ENCODE measurements at regions not wholly inside any gene's neighbourhood (a gene's known extent, or its start where the extent isn't known, plus 50 kb on each side); places are given as distances from the start of the nearest gene placed in this dataset.

DNA sequence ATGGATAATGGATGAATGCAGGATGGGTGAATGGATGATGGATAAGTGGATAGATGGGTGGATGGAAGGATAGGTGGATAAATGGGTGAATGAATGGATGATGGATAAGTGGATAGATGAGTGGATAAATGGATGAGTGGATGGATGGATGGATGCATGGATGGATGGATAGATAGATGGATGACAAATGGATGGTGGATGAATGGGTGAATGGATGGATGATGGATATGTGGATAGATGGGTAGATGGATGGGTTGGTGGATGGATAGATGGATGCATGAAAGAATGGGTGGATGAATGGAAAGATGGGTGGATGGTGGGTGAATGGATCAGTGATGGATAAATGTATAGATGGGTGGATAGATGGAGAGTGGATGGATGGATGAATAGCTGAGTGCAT is 564.8 kb downstream of the MIAT start:
- Histone ChIP-seq H3K9me3 (ENCODE audit: control insufficient read depth in 2 of 3, insufficient read depth in 1 of 3, low read length in 3 of 3) (peaks cover 0 to 8% (median 2%) of the 10 kb centered on the region in 3 donors), H3K4me1 (ENCODE audit: control insufficient read depth in 2 of 3, insufficient read depth in 2 of 3, low read depth in 1 of 3, low read length in 3 of 3) (peaks cover 0 to 2% (median 0%) of the 10 kb centered on the region in 3 donors), H3K36me3 (ENCODE audit: control insufficient read depth in 2 of 3, insufficient read depth in 3 of 3, low read length in 3 of 3) (no peaks in the 10 kb centered on the region), H3K9ac (ENCODE audit: low read length in 3 of 3) (no peak overlapping the region), H3K27me3 (ENCODE audit: control insufficient read depth, insufficient read depth, low read length) (no peaks in the 10 kb centered on the region), H3K4me3 (ENCODE audit: low read length in 3 of 3) (no peak overlapping the region), H3K27ac (ENCODE audit: low read depth in 2 of 2, low read length in 2 of 2) (no peak overlapping the region)
- DNase-seq (no peak), FAIRE-seq (no peak)
- intact Hi-C loops (cut with DNase I) = no loop called here
- TF ChIP-seq CTCF (IDR thresholded peaks at IDR 0.05; ENCODE audit: borderline replicate concordance, extremely low read depth, insufficient read depth) = no peak

DNA sequence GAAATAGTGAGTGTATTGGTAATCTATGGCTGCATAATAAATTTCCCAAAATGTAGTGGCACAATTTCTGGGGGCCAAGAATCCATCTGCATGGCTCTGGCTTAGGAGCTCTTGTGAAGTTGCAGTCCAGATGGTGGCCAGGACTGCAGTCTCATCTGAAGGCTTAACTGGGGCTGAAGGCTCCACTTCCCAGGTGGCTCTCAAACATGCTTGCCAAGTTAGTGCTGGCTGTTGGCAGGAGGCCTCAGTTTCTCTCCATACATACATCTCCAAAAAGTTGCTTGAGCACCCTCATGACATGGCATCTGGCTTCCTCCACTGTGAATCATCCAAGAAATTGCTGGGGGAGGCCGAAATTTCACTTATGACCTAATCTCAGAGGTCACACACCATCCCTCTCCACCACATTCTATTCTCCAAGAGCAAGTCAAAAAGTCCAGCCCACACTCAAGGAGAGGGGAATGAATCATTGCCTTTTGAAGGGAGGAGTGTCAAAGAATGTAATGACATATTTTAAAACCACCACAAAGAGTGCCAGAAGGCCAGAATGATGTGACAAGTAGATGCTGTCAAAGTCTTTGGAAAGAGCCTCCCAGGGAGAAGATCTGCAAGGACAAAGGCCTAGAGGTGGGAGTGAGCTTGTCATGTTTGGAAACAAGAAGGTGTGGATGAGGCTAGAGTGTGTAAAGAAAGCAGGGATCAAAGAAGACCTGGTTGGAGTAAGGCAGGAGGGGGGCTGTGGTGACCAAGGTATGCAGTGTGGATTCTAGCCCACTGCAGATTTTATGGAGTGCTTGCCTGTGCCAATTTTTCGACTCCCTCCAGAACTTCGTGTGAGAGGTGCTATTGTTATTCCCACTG is 566.2 kb downstream of the MIAT start:
- H3K27me3 ChIP-seq (ENCODE audit: control insufficient read depth, insufficient read depth, low read length) = no peaks in the 10 kb centered on the region
- TF ChIP-seq CTCF (IDR thresholded peaks at IDR 0.05; ENCODE audit: borderline replicate concordance, extremely low read depth, insufficient read depth) = no peak
- H3K36me3 ChIP-seq (ENCODE audit: control insufficient read depth in 2 of 3, insufficient read depth in 3 of 3, low read length in 3 of 3) = no peaks in the 10 kb centered on the region
- peaks cover 0 to 8% (median 3%) of the 10 kb centered on the region in 3 donors for H3K9me3 ChIP-seq (ENCODE audit: control insufficient read depth in 2 of 3, insufficient read depth in 1 of 3, low read length in 3 of 3)
- intact Hi-C loops (cut with DNase I) = no loop called here
- no peak overlapping the region for H3K9ac ChIP-seq (ENCODE audit: low read length in 3 of 3)
- H3K4me1 ChIP-seq (ENCODE audit: control insufficient read depth in 2 of 3, insufficient read depth in 2 of 3, low read depth in 1 of 3, low read length in 3 of 3) = peaks cover 0 to 2% (median 0%) of the 10 kb centered on the region in 3 donors
- no peak overlapping the region for H3K4me3 ChIP-seq (ENCODE audit: low read length in 3 of 3)
- no peak overlapping the region for H3K27ac ChIP-seq (ENCODE audit: low read depth in 2 of 2, low read length in 2 of 2)
- no peak for DNase-seq
- FAIRE-seq = no peak

DNA sequence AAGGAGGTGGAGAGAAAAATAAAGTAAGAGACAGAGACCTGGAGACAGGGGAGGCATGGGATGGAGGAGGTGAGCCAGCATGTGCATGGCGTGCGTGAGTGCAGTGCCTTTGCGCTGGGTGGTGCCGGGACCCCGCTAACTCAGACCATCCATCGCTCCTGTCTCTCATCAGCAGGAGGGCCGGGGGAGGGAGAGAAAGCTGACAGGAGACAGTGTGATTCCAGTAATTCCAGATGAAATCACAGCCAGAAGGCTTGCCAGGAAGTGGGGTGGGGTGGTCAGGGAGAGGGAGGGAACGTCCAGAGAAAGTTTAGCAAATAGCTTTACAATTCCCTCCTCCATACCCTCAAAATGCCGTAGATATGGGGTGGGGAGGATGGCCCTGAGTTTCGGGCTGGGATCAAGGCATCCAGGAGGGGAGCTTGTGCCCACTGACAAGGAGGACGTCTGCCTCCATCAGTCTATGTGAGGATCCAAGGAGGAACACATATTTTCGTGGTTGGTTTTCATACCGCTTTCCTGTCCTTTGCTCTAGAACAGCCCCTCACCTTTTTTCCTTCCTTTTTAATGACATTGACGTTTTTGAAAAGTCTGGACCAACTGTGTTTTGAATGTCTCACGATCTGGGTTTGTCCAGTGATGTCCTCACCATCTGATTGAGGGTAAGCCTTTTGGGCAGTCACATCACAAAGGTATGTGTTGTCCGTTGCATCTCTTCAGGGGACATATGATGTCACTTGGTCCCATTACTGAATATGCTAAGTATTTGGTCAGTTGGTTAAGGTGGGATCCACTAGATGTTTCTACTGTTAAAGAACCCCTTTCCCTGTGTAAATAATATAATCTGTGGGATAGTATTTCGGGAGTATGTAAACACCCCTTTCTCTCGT is 567.3 kb downstream of the MIAT start:
- no peak for TF ChIP-seq CTCF (IDR thresholded peaks at IDR 0.05; ENCODE audit: borderline replicate concordance, extremely low read depth, insufficient read depth)
- intact Hi-C loops (cut with DNase I) = no loop called here
- no peaks in the 10 kb centered on the region for H3K36me3 ChIP-seq (ENCODE audit: control insufficient read depth in 2 of 3, insufficient read depth in 3 of 3, low read length in 3 of 3)
- peak in 3 of 5 donors; percentile 52 to 81 (median 68) for DNase-seq
- no peak overlapping the region for H3K9ac ChIP-seq (ENCODE audit: low read length in 3 of 3)
- H3K4me1 ChIP-seq (ENCODE audit: control insufficient read depth in 2 of 3, insufficient read depth in 2 of 3, low read depth in 1 of 3, low read length in 3 of 3) = peaks cover 0 to 2% (median 0%) of the 10 kb centered on the region in 3 donors
- FAIRE-seq = no peak
- no peak overlapping the region for H3K27ac ChIP-seq (ENCODE audit: low read depth in 2 of 2, low read length in 2 of 2)
- no peak overlapping the region for H3K4me3 ChIP-seq (ENCODE audit: low read length in 3 of 3)
- peaks cover 0 to 8% (median 3%) of the 10 kb centered on the region in 3 donors for H3K9me3 ChIP-seq (ENCODE audit: control insufficient read depth in 2 of 3, insufficient read depth in 1 of 3, low read length in 3 of 3)
- no peaks in the 10 kb centered on the region for H3K27me3 ChIP-seq (ENCODE audit: control insufficient read depth, insufficient read depth, low read length)

All from kidney (tissue), 13 donors.